HG03196 (cell line): ENCODE measurements at regions not wholly inside any gene's neighbourhood (a gene's known extent, or its start where the extent isn't known, plus 50 kb on each side); places are given as distances from the start of the nearest gene placed in this dataset.
A peak's percentile ranks its signal among the peaks of the same experiment; 100 is the strongest.
"Not testable (repeated sequence)": the region's sequence is repeated elsewhere in the genome, so short reads cannot be mapped to it uniquely, and the experiment has no call there.

ENCODE experiments used
- ATAC-seq: cut with Tn5 transposase; IDR thresholded peaks from one replicate; pipeline ENCODE4 v1.9.1; 2021; ENCODE audit not compliant: unreplicated experiment

GRCh38 chr9:110112792-110113191, 95.2 kb downstream of the C9orf152 start:
- ATAC-seq: no peak

GRCh38 chr9:110114086-110114858, 93.7 kb downstream of the C9orf152 start:
- ATAC-seq: no peak

- no peak for ATAC-seq
Observed at GRCh38 chr9:110114859-110115201, 93.1 kb downstream of the C9orf152 start.

- ATAC-seq: no peak
Observed at GRCh38 chr9:110115341-110115820, 92.6 kb downstream of the C9orf152 start.

- no peak for ATAC-seq
Observed at GRCh38 chr9:110115826-110116542, 92.0 kb downstream of the C9orf152 start.

GRCh38 chr9:110116543-110116885, 91.4 kb downstream of the C9orf152 start:
- no peak for ATAC-seq

GRCh38 chr9:110121170-110121569, 86.8 kb downstream of the C9orf152 start:
- ATAC-seq: no peak

GRCh38 chr9:110123341-110124095, 84.4 kb downstream of the C9orf152 start:
- ATAC-seq: no peak

GRCh38 chr9:110124439-110124838, 83.5 kb downstream of the C9orf152 start:
- ATAC-seq: no peak

GRCh38 chr9:110125207-110125751, 82.7 kb downstream of the C9orf152 start:
- ATAC-seq: no peak

GRCh38 chr9:110125763-110126351, 82.1 kb downstream of the C9orf152 start:
- ATAC-seq: no peak

- ATAC-seq: no peak
Observed at GRCh38 chr9:110126499-110126941, 81.4 kb downstream of the C9orf152 start.

GRCh38 chr9:110126986-110127864, 80.7 kb downstream of the C9orf152 start:
- no peak for ATAC-seq

GRCh38 chr9:110128664-110129329, 79.2 kb downstream of the C9orf152 start:
- ATAC-seq: peak; percentile 81

- ATAC-seq: no peak
Observed at GRCh38 chr9:110129425-110129824, 78.5 kb downstream of the C9orf152 start.

GRCh38 chr9:110130211-110130610, 77.7 kb downstream of the C9orf152 start:
- no peak for ATAC-seq

GRCh38 chr9:110130791-110131416, 77.1 kb downstream of the C9orf152 start:
- ATAC-seq: no peak

GRCh38 chr9:110131499-110131898, 76.5 kb downstream of the C9orf152 start:
- no peak for ATAC-seq

GRCh38 chr9:110132531-110132930, 75.4 kb downstream of the C9orf152 start:
- not testable (repeated sequence) for ATAC-seq
